GM21723 (cell line): ENCODE measurements at regions not wholly inside any gene's neighbourhood (a gene's known extent, or its start where the extent isn't known, plus 50 kb on each side); places are given as distances from the start of the nearest gene placed in this dataset.

Source experiments
- ATAC-seq: cut with Tn5 transposase; IDR thresholded peaks from one replicate; pipeline ENCODE4 v1.9.1; 2021; ENCODE audit warnings: mild to moderate bottlenecking, moderate library complexity; ENCODE audit not compliant: unreplicated experiment

DNA sequence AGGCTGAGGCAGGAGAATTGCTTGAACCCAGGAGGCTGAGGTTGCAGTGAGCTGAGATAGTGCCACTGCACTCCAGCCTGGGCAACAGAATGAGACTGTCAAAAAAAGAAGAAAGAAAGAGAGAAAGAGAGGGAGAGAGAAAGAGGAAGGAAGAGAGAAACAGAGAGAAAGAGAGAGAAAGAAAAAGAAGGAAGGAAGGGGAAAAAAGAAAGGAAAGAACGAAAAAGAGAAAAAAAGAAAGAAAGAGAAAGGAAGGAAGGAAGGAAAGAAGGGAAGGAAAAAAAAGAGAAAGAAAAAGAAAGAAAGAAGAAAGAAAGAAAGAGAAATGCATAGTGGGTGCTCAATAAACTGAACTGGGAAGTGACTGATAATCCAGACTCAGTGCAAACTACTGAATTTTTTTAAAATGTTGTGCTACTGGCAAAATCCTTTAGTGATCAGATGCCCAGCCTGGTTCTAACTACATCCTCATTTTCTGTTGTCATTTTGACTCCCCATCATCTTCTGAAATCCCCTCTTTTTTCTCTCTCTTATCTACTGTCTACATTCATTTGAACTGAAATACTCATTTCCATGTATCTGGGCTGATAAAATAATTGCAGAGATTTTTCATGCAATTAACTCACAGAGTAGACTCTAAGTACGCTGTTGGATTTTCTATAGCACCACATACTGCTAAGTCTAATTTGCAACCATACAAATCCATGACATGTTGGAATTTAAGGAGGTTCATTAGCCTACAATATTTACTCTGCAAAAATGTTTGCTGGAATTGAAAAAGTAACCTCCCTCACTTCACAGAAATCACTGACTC, 85.3 kb upstream of the HIVEP1 start:
- no peak for ATAC-seq

DNA sequence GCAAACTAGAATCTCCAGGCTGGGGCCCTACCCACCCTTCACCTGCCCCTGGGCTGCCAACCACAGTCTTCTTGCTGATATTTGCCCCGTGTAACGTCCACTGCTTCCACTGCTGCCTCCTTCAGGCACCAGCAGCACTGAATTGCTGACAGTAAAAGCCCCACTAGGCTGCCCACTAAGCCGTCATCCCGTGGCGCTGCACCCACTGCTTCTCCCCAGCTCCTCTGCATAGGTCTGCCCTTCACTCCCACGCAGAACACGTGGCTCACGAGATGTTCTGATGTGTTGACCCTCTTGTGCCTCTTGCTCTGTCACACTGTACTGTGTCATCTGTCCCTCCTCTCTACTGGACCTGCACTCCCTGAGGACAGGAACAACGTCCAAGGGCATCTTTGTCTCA, 86.3 kb upstream of the HIVEP1 start:
- no peak for ATAC-seq

DNA sequence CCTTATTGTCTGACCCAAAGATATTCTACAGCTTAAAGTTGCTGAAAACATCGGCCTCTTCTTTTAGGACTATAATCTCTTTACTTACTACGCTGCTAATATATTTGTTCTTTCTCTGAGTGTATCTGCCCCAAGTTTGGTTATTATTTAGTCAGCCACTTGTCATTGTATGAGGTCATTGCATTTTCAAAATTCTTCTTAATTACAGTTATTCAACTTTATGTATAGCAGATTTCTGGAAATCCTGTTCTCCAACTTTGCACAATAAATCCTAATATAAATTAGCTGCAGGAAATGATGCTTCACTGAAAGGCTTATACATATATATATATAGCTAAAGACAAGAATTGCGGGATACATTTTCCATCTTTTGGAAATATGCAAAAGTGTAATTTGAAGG, 88.5 kb upstream of the HIVEP1 start:
- ATAC-seq, result no peak

DNA sequence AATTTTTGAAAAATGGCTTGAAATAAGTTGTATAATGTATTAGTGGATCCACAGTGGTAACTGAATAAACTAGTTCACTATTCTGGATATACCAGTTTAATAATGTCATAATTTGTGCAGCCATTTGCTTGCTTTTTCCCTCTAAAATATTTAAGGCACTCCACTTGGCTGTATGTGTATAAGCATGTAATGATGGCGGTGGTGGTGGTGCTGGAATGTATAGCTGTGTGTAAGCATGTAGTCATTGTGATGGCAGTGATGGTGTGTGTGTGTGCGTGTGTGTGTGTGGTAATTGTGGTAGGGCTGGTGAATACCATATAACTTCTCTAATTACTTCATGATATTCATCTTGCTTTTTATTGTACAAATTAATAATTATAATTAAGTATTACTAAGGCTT, 89.2 kb upstream of the HIVEP1 start:
- ATAC-seq, result no peak

DNA sequence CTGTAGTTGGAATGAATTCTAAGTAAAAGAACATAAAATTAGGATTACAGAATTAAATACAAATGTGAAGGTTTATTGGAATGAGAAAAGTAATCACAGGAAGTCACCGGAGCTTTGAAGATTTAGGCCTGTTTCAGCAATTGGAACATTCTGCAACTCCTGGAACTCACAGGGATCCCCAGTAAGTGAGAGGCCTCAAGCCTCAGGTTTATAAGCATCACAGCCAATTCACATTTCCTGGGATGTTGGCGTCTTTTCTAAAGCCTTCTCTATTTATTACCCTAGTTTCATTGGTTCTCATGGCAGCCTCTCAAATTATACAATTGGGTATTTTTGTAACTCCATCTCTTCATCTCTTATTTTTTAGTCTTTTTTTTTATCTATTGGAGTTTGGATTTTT, 90.4 kb upstream of the HIVEP1 start:
- ATAC-seq, result no peak

DNA sequence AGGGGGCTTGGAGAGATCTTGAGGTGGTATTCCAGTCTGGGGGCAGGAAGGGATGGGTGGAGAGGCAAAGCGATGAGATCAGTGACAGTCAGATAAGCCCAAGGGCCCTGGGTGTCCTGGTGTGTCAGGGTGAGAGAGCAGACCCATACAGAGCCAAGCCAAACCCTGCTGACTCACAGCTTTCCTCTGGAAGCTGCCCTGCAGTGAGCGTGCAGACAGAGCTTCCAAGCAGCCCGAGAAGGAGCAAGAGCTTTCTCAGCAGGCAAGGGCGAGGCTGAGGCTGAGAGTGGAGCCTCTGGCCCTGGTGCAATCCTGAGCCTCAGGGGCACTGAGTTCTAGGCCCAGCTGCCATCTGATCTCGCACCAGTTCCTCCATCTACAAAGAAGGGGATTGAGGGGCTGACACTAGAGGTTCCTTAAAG, 91.1 kb upstream of the HIVEP1 start:
- no peak for ATAC-seq

DNA sequence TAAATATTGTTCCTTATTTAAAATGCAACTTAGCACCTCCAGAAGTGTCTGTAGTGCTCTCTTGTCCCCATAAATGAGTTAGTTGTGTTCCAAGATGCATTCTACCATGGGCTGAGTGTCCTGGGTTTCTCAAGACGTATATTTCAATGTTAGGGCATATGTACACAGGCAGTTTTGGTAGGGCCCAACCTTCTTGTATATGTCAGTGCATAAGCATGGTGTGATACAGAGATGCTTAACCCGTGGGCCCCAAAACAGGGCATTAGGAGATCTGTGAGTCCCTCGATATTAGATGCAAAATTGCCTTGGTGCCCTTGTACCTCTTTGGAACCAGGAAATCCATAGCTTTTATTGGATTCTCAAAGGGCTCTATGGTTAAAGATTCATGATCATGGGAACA, 91.5 kb upstream of the HIVEP1 start:
- no peak for ATAC-seq

DNA sequence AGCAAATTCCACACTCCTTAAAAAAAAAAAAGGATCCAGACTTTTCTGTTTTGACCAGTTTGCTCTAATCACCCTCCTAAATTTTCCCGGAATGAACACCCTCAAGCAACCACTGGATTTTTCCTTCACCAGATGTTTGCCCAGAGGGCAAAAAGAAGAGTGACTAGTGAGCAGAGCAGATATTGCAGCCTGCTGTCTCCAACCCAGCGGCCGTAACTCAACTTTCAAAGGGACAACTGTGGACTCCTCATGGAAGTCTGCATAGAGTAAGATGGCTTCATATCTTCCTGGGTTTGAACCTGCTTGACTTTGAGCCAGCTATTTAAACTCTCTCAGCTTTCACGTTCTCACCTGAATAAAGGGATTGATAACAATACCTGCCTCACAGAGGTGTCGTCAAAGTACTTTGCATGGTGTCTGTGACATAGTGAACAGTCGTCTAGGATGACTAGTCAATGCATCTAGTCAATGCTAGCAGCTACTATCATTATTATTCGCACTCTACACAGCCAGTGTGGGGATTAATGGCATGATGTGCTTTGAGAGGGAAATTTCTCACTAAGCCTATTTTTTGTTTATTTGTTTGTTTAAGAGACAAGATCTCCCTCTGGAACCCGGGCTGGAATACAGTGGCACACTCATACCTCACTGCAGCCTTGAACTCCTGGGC, 92.2 kb upstream of the HIVEP1 start:
- ATAC-seq, result no peak

DNA sequence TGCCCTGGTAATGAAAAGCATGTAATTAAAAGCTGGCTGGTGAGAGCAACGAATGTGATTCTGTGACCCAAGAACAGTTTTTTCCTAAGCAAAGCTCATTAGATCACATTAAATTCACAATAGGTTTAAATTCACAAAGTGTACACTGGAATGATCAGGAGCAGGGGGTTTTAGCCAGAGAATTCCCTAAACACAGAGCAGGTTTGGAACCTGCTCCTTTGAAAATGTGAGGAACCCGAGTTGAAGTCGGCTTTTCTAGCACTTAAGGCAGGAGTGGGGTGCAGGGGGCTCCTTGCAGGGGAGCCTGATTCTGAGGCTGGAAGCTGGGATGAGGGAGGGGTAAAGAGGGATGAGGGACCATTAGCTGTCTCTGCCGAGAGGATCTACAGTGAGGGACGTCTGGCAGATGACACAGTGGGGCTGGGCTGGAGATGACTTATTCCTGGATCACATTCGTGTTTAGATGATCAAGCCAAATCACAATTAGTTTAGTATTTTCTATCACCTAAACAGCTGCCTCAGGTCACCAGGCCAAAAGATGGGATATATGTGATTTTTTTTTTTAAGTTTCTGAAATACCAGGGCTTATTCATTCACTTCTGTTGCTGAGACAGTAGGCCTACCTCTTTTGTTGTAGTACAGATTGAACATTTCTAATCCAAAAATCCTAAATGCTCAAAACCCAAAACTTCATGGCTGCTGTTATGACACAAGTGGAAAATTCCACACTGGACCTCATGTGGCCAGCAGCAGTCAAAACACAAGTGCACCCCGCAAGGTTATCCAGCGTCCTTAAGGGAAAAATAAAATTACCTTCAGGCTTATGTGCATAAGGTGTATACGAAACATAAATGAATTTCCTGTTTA, 93.1 kb upstream of the HIVEP1 start:
- no peak for ATAC-seq

DNA sequence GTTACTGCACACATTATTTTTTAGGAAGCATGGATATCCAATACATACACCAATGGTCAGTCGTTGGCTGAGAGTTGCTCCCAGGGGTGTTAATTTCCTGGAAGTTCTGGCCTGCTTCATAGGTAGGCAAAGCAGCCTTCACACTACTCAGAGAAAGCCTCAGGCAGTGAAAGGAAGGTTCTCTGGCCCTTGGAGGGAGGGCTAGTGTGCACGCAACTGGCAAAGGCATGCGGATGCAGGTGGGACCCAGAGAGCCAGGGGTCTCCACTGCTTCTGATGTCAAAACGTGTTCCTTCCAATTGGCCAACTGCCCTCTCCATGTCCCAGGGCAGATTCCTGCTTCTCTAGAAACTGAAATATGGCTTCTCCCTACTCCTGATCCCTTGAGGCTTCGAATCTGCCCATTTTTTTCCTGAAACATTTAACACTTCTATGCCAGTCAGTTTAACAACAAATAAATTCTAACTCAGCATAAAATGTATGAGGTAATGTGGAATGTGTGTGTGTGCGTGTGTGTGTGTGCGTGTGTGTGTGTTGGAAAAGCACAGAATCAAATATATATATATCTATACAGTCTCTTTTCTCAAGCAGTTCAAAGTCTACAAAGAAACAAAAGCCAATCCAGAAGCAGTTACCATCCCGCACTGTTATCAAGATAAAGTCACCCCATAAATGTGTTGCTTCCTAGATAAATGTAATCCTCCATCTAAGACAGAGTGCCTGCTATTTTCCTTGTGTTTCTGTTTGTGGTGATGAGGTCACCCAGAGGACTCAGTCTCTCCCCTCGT, 94.0 kb upstream of the HIVEP1 start:
- no peak for ATAC-seq

DNA sequence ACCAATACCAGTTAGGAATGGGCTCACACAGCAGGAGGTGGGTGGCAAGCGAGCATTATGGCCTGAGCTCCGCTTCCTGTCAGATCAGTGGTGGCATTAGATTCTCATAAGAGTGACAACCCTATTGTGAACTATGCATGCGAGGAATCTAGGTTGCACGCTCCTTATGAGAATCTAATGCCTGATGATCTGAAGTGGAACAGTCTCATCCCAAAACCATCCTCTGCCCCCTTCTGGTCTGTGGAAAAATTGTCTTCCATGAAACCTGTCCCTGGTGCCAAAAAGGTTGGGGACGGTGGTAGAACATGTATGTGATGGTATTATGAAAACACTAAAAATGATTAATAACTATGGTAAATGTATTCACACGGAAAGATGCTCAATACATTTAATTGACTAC, 99.7 kb upstream of the HIVEP1 start:
- ATAC-seq, result no peak

DNA sequence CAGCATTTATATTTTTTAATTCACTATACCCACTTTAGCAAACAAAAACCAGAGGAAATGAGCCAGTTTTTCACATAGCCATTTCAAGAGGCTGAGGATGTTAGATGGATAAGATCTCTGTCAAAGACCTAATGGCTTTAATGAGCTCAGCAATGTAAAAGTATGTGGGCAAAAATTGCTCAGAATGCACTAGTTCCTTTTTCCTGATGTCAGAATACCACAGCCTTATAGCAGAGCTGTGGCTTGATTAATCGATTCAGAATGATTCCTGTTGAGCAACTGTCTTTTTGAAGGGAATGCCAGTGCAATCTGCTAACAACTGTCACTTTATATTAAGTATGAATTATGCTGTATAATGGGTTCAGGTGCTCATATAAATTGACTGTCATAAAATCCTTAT, 100.6 kb upstream of the HIVEP1 start:
- no peak for ATAC-seq

DNA sequence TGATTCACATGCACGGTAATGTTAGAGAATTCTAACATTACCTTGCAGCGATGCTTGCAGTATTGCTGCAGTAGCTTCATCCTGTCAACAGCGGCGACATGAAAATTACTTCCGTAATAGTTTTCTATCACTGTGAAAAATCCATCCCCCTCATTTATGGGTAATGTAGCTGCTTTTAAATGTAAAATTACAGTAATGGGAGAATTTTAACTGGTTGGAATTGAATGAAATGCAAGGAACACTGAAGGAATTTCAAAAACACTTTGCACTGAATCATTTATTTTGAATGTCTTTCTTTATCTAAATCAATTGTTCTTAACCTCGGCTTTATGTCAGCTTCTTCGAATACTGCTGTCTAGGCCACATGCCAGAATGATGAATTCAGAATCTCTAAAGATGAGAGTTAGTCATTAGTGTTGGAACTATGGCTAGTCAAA, 102.4 kb upstream of the HIVEP1 start:
- ATAC-seq, result no peak

DNA sequence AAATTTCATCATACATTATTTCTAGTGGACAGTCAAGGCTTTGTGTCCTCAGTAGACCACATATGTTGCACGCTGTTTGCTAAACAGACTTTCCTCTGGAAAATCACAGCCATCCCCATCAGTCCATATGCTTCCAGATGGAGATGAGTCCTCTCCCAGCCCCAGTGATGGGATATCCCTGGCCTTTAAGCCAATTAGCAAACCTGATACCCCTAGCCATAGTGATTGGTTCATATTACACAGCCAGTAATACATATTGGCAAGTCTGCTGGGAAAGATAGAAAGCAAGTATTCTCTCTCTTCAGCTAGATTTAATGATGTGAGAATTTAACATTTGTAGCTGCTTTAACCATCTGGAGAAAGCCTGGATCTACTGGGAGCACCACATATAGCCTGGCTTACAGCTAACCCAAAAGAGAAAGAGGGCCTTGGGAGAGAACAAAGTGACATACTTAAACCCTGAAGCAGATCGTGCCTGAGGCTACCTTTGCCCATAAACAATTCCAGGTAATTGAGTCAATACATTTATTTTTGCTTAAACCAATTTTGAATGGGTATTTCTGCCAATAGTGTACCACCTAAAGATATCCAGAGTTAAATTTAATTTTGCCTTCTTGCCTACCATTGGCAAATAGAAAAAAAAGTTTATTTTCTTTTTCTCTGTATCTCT, 103.5 kb upstream of the HIVEP1 start:
- no peak for ATAC-seq

DNA sequence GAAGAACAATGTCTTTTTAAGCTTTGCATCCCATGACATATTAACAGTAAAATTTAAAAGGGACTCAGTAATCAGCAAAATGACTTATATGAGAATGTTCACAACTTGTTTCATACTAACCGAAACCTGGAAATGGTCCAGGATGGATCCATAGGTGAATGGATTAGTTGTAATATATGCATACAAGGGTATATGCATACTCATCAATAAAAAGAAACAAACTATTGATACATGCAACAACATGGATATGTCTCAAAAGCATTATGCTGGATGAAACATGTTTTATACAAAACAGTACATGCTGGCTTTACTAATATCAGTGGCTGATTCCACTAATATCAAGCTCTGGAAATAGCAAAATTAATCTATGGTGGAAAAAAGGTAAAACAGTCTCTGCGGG, 108.5 kb upstream of the HIVEP1 start:
- ATAC-seq, result no peak

DNA sequence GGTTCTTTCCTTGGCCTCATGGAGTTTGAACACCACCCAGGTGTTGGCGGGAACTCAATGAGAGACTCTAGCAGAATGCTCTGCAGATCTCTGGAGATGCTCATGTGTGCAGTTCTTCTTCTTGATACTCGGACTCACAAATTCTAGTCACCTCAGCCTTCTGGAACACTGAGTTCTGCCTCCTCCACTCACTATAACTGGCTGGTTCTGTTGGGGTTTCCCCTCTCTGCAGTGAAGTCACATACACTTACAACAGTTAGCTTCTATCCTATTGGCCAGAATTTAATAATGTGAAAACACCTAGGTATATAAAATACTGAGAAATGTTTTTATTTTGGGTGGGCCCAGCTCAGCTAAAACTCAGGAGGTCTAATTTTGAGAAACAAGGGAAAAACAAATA, 109.6 kb upstream of the HIVEP1 start:
- ATAC-seq, result no peak

DNA sequence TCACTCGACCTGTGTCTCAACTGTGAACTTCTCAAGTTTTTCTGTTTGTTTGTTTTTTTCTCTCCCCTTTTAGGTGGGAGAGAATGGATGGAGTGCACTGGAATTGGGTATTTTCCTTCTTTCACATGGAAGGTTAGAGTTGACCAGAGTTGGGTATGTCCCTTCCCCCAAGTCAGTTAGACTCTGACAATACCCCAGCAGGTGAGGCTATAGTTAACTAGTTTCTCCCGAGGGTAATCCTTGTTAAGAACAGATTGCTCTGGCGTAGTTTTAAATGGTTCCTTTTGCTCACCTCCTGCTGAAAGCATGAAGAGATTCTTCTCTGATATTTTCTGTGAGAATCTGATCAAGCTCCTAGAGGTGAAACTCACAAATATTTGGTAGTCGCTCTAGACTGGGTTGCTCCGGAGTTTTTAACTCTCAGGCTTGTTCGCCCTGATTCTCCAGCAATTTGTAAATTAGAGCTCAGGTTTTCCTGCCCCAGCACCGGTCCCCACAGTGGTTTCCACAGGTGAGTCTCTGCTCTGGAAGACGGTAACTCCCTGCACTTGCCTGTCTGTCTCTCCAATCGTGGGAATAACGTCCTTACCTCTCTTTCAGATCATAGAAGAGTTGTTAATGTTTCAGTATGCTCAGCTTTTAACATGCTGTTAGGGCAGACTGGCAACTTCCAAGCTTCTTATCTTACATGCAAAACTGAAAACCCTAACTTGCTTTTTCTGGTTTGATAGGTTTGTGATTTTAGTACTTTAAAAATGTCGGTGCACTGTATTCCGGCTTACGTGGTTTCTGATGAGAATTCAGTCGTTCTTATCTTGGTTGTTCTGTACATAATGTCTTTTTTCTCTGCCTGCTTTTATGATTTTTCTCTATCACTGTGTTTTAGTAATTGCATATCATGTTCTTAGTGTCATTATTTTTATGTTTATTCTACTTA, 111.2 kb upstream of the HIVEP1 start:
- ATAC-seq, result no peak

DNA sequence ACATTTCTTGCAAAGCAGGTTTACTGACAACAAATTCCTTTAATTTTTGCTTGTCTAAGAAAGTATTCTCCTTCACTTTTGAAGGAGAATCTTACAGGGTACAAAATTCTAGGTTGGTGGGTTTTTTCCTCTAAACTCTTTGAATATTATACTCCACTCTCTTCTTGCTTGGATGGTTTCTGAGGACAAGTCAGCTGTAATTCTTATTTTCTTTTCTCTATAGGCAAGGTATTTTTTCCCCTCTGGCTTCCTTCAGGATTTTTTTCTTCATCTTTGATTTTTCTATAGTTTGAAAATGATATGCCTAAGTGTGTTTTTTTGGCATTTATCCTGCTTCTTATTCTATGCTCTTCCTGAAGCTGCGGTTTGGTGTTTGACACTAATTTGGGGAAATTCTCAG, 112.5 kb upstream of the HIVEP1 start:
- ATAC-seq, result no peak

DNA sequence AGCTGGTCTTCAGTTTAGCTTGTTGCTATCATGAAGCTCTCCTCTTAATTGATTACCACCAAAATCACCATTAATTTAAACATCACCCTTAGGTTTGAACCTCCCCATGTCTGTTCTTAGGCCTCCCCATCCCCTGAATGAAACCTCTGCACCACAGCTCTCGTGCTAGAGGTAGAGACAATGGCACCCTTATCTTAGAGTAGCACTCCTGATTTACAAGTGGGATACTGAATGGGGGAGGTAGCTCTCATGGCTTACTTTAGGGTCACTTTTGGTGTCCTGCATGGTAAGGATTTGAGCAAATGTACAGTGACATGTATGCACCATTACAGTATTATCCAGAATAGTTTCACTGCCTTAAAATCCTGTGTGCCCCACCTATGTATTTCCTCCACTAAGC, 115.6 kb upstream of the ADTRP start:
- ATAC-seq, result no peak
